Left lung (tissue), 4 donors: ENCODE measurements at regions not wholly inside any gene's neighbourhood (a gene's known extent, or its start where the extent isn't known, plus 50 kb on each side); places are given as distances from the start of the nearest gene placed in this dataset.

ENCODE experiments used
- ATAC-seq: fragments of 200-7000 bp; cut with Tn5 transposase; one replicate; pipeline ENCODE4 v1.9.1; 2020; ENCODE audit warnings: moderate library complexity
- DNase-seq, 4 donors: peaks; one replicate each; pipeline ENCODE4 v3.0.0-alpha.2; 2013 to 2020
- H3K27ac ChIP-seq, 2 donors: fragments of 200-600 bp; sonication (generic) in 1 of 2; one replicate each; pipeline versions ENCODE4 v1.5.0 to v1.8.0; 2020 to 2021
- H3K27me3 ChIP-seq, 2 donors: fragments of 200-600 bp; sonication (generic) in 1 of 2; one replicate each; pipeline versions ENCODE4 v1.5.0 to v1.8.0; 2020 to 2021
- H3K36me3 ChIP-seq, 2 donors: fragments of 200-600 bp; sonication (generic) in 1 of 2; one replicate each; pipeline versions ENCODE4 v1.5.0 to v1.8.0; 2020 to 2021
- H3K4me1 ChIP-seq, 2 donors: fragments of 200-600 bp; one replicate each; pipeline ENCODE4 v1.8.0; 2021
- H3K4me3 ChIP-seq, 2 donors: fragments of 200-600 bp; sonication (generic) in 1 of 2; one replicate each; pipeline versions ENCODE4 v1.5.0 to v1.8.0; 2020 to 2021; ENCODE audit warnings: mild to moderate bottlenecking in 1 of 2
- H3K9me3 ChIP-seq, 2 donors: fragments of 200-600 bp; sonication (generic) in 1 of 2; one replicate each; pipeline versions ENCODE4 v1.5.0 to v1.8.0; 2020 to 2021
- CTCF ChIP-seq, 2 donors: fragments of 200-600 bp; sonication (generic) in 1 of 2; IDR thresholded peaks; one replicate each; pipeline versions ENCODE4 v1.5.0 to v1.8.0; 2021; ENCODE audit warnings: antibody characterized with exemption in 2 of 2
- intact Hi-C, 2 donors: fragments of 100-400 bp; cut with DNase I; formaldehyde crosslinking; loops; one replicate each; pipeline versions ENCODE4 v1.11.2 to v1.14.2; 2022
- donor health status: DM: no; HTN: yes; CAD: no.
- donor health status: DM: no; HTN: no; CAD: no.

DNA sequence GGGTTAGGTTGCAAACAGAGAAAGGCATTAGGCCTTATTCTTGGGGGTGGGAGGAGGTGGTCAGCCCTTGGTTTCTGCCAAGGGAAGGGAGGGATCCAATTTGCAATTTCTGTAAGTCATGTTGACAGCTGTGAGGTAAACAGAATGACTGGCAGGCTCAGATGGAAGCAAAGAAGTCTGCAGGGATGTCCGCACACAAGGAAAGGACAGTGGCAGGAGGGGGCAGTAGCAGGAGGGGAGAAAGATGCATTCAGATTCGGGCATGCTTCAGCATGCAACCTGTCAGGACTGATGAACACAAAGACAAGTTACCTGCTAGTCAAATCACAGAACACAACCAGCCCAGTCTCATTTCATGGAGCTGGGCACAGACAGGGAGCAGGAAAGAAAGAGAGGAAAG lies 217.9 kb upstream of the FOXA2 start:
- Histone ChIP-seq H3K27me3 (no peaks in the 10 kb centered on the region), H3K4me1 (peaks cover 0 to 10% of the 10 kb centered on the region in 2 donors), H3K36me3 (no peaks in the 10 kb centered on the region), H3K9me3 (no peaks in the 10 kb centered on the region), H3K4me3 (no peak overlapping the region), H3K27ac (no peak overlapping the region)
- no peak for TF ChIP-seq CTCF (IDR thresholded peaks at IDR 0.05)
- ATAC-seq (no peak), DNase-seq (no peak)
- intact Hi-C loops, result no loop called here

DNA sequence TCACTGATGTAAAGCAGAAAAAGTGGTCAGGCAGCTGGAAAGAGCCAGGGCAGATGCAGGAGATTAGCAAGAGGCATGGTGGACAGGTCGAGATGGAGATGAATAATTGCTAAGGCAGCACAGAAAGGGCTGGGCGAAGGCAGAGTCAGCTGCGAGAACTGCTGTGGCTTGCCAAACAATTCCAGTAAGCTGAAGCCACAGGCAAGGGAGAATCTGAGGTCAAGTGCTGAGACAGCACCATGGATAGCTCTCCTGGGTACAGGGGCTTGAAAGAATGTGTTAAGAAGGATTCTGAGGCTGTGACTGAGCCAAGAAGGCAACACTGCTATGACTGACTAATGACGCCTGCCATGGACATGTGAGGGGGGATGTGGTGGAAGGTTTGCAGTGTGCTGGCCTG lies 220.8 kb upstream of the FOXA2 start:
- H3K27ac ChIP-seq, result no peak overlapping the region
- ATAC-seq (peak; percentile 92), DNase-seq (peak in 2 of 4 donors; percentile 47 to 56)
- no peaks in the 10 kb centered on the region for H3K27me3 ChIP-seq
- TF ChIP-seq CTCF (IDR thresholded peaks at IDR 0.05), result no peak
- no peak overlapping the region for H3K4me3 ChIP-seq
- intact Hi-C loops, result no loop called here
- no peaks in the 10 kb centered on the region for H3K36me3 ChIP-seq
- H3K9me3 ChIP-seq, result no peaks in the 10 kb centered on the region
- H3K4me1 ChIP-seq, result peaks cover 0 to 10% of the 10 kb centered on the region in 2 donors

- Histone ChIP-seq H3K4me1 (peaks cover 0 to 10% of the 10 kb centered on the region in 2 donors), H3K27me3 (no peaks in the 10 kb centered on the region), H3K4me3 (no peak overlapping the region), H3K9me3 (no peaks in the 10 kb centered on the region), H3K36me3 (no peaks in the 10 kb centered on the region), H3K27ac (no peak overlapping the region)
- no peak for TF ChIP-seq CTCF (IDR thresholded peaks at IDR 0.05)
- ATAC-seq (no peak), DNase-seq (no peak)
- intact Hi-C loops, result no loop called here
Measured at GRCh38 chr20:22805996-22806395, 221.6 kb upstream of the FOXA2 start.

- TF ChIP-seq CTCF (IDR thresholded peaks at IDR 0.05), result no peak
- DNase-seq (no peak), ATAC-seq (no peak)
- intact Hi-C loops, result no loop called here
- H3K36me3 ChIP-seq, result no peaks in the 10 kb centered on the region
- no peak overlapping the region for H3K4me3 ChIP-seq
- H3K27ac ChIP-seq, result no peak overlapping the region
- peaks cover 0 to 6% of the 10 kb centered on the region in 2 donors for H3K4me1 ChIP-seq
- H3K9me3 ChIP-seq, result no peaks in the 10 kb centered on the region
- no peaks in the 10 kb centered on the region for H3K27me3 ChIP-seq
Measured at GRCh38 chr20:22807045-22807444, 222.7 kb upstream of the FOXA2 start.

DNA sequence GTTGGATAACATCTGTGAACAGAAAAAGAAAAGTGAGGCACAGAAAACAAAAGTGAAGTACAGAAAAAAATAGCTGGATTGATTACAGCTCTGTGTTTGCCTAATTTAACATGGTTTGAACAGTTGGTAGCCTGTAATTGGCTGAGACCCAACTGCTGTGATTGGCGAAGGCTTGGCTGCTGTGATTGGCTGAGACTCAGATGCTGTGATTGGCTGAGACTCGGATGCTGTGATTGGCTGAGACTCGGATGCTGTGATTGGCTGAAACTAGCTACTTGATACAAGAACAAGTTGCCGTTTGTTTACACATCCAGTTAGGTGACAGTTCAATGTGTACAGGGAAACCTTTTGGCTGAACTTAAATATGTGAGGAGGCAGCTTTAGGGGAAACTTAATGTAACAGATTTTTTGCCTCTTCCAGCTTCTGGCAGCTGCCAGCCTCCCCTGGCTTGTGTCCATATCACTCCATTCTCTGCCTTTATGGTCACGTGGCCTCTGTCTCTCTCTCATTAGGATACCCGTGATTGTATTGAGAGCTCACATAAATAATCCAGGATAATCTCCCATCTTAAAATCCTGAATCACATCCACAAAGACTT lies 223.4 kb upstream of the FOXA2 start:
- TF ChIP-seq CTCF (IDR thresholded peaks at IDR 0.05), result no peak
- H3K4me3 ChIP-seq, result no peak overlapping the region
- DNase-seq, result no peak
- H3K9me3 ChIP-seq, result no peaks in the 10 kb centered on the region
- intact Hi-C loops, result no loop called here
- no peaks in the 10 kb centered on the region for H3K27me3 ChIP-seq
- ATAC-seq, result no peak
- H3K27ac ChIP-seq, result no peak overlapping the region
- H3K4me1 ChIP-seq, result peaks cover 0 to 6% of the 10 kb centered on the region in 2 donors
- H3K36me3 ChIP-seq, result no peaks in the 10 kb centered on the region
